GM23338 (cell line): ENCODE measurements at regions not wholly inside any gene's neighbourhood (a gene's known extent, or its start where the extent isn't known, plus 50 kb on each side); places are given as distances from the start of the nearest gene placed in this dataset.

Source experiments
- ATAC-seq: fragments of 200-7000 bp; cut with Tn5 transposase; 3 replicates; pipeline ENCODE4 v1.9.1; 2020
- DNase-seq: peaks from one replicate; pipeline ENCODE4 v3.0.0-alpha.2; 2015; ENCODE audit warnings: low spot score
- H2AFZ ChIP-seq: fragments of 200-600 bp; sonication (generic); 2 replicates; pipeline ENCODE4 v1.8.0; 2016; ENCODE audit warnings: antibody characterized with exemption, mild to moderate bottlenecking, moderate library complexity
- H3F3A ChIP-seq: fragments of 200-600 bp; sonication (generic); replicated peaks from 2 replicates; pipeline ENCODE4 v1.8.0; 2017; ENCODE audit warnings: antibody characterized with exemption, mixed run types, low read depth
- H3K27ac ChIP-seq: fragments of 200-600 bp; sonication (generic); 2 replicates; pipeline ENCODE4 v1.6.1; 2016; ENCODE audit warnings: low read depth
- H3K27me3 ChIP-seq: fragments of 200-600 bp; sonication (generic); 2 replicates; pipeline ENCODE4 v1.8.0; 2016; ENCODE audit warnings: mild to moderate bottlenecking, mixed run types, moderate library complexity; ENCODE audit not compliant: insufficient read depth
- H3K36me3 ChIP-seq: fragments of 200-600 bp; sonication (generic); 2 replicates; pipeline ENCODE4 v1.8.0; 2016; ENCODE audit warnings: mild to moderate bottlenecking; ENCODE audit not compliant: insufficient read depth
- H3K4me1 ChIP-seq: fragments of 200-600 bp; sonication (generic); 2 replicates; pipeline ENCODE4 v1.8.0; 2016; ENCODE audit warnings: mild to moderate bottlenecking, moderate library complexity; ENCODE audit not compliant: insufficient read depth
- H3K4me2 ChIP-seq: fragments of 200-600 bp; sonication (generic); 2 replicates; pipeline ENCODE4 v1.7.1; 2017; ENCODE audit warnings: mixed run types
- H3K4me3 ChIP-seq: fragments of 200-600 bp; sonication (generic); 2 replicates; pipeline ENCODE4 v1.6.1; 2016; ENCODE audit warnings: mixed run types
- H3K79me2 ChIP-seq: fragments of 200-600 bp; sonication (generic); replicated peaks from 2 replicates; pipeline ENCODE4 v1.8.0; 2017; ENCODE audit warnings: mild to moderate bottlenecking; ENCODE audit not compliant: insufficient read depth
- H3K9me2 ChIP-seq: fragments of 200-600 bp; sonication (generic); 2 replicates; pipeline ENCODE4 v1.8.0; 2017; ENCODE audit not compliant: insufficient read depth
- H4K20me1 ChIP-seq: fragments of 200-600 bp; sonication (generic); replicated peaks from 2 replicates; pipeline ENCODE4 v1.8.0; 2017; ENCODE audit warnings: mild to moderate bottlenecking; ENCODE audit not compliant: insufficient read depth
- H3K27ac Mint-ChIP-seq: 2 replicates; pipeline ENCODE4 v1.8.0; 2020; ENCODE audit warnings: inconsistent platforms, mild to moderate bottlenecking, moderate library complexity, mixed read lengths
- H3K27me3 Mint-ChIP-seq: 3 replicates; pipeline ENCODE4 v1.8.0; 2022; ENCODE audit warnings: low read depth, mild to moderate bottlenecking, moderate library complexity, mixed read lengths, inconsistent platforms; ENCODE audit not compliant: insufficient read depth, poor library complexity
- H3K36me3 Mint-ChIP-seq: 3 replicates; pipeline ENCODE4 v1.8.0; 2021; ENCODE audit warnings: low read depth, mild to moderate bottlenecking, inconsistent platforms, moderate library complexity, mixed read lengths
- H3K4me1 Mint-ChIP-seq: 3 replicates; pipeline ENCODE4 v1.8.0; 2020; ENCODE audit warnings: mild to moderate bottlenecking, inconsistent platforms, mixed read lengths
- H3K4me3 Mint-ChIP-seq: 3 replicates; pipeline ENCODE4 v1.8.0; 2021; ENCODE audit warnings: moderate library complexity, mild to moderate bottlenecking, inconsistent platforms, mixed read lengths
- H3K9me3 Mint-ChIP-seq: 3 replicates; pipeline ENCODE4 v1.8.0; 2020; ENCODE audit warnings: moderate library complexity, mild to moderate bottlenecking, inconsistent platforms, mixed read lengths
- CREB1 ChIP-seq: fragments of 250-450 bp; sonication (Bioruptor Pico); IDR thresholded peaks from 2 replicates; pipeline ENCODE4 v1.5.0; 2020; ENCODE audit warnings: low read depth, mild to moderate bottlenecking, moderate library complexity
- CTCF ChIP-seq, 2 experiments: fragments of 200-600 bp in 1 of 2; sonication (generic) in 1 of 2; conservative IDR thresholded peaks; 2 replicates each; pipeline versions ENCODE4 v1.5.1 to v1.6.1; 2016 to 2017; ENCODE audit warnings: antibody characterized with exemption in 2 of 2, low read depth in 2 of 2, mild to moderate bottlenecking in 2 of 2, moderate library complexity in 1 of 2
- EZH2 ChIP-seq: fragments of 200-600 bp; sonication (generic); IDR thresholded peaks from one replicate; pipeline ENCODE4 v1.8.0; 2017; ENCODE audit warnings: antibody characterized with exemption, mild to moderate bottlenecking, low read depth; ENCODE audit not compliant: unreplicated experiment
- EZH2phosphoT487 ChIP-seq: fragments of 200-600 bp; sonication (generic); IDR thresholded peaks from one replicate; pipeline ENCODE4 v1.8.1; 2018; ENCODE audit warnings: antibody characterized with exemption; ENCODE audit not compliant: unreplicated experiment
- JUNB ChIP-seq: IDR thresholded peaks from one replicate; pipeline ENCODE4 v1.6.1; 2016; ENCODE audit warnings: antibody characterized with exemption; ENCODE audit not compliant: unreplicated experiment
- NANOG ChIP-seq: IDR thresholded peaks from 2 replicates; pipeline ENCODE4 v1.6.1; 2016; ENCODE audit warnings: antibody characterized with exemption, borderline replicate concordance
- POLR2AphosphoS5 ChIP-seq: IDR thresholded peaks from 2 replicates; pipeline ENCODE4 v1.6.1; 2016; ENCODE audit warnings: antibody characterized with exemption, low read depth
- REST ChIP-seq: IDR thresholded peaks from one replicate; pipeline ENCODE4 v1.6.1; 2018; ENCODE audit warnings: antibody characterized with exemption; ENCODE audit not compliant: unreplicated experiment
- STAT1 ChIP-seq: IDR thresholded peaks from one replicate; pipeline ENCODE4 v1.6.1; 2016; ENCODE audit warnings: antibody characterized with exemption; ENCODE audit not compliant: unreplicated experiment
- ZNF114 ChIP-seq: fragments of 250-450 bp; sonication (Bioruptor Pico); IDR thresholded peaks from 2 replicates; pipeline ENCODE4 v1.5.0; 2020; ENCODE audit warnings: mild to moderate bottlenecking, moderate library complexity
- ZNF331 ChIP-seq: fragments of 250-450 bp; sonication (Bioruptor Pico); IDR thresholded peaks from 2 replicates; pipeline ENCODE4 v1.5.0; 2020; ENCODE audit warnings: low read depth, mild to moderate bottlenecking, moderate library complexity
- TF ChIP-seq, protein P1 (sequence below): IDR thresholded peaks from 2 replicates; pipeline ENCODE4 v1.6.1; 2016; ENCODE audit warnings: antibody characterized with exemption

- Histone ChIP-seq H3F3A (no peaks in the 10 kb centered on the region; the same call in 1 of the 2 replicates), H4K20me1 (no peaks in the 10 kb centered on the region), H3K4me2 (no peak overlapping the region), H2AFZ (peak overlapping the region; percentile 43; the same call in 1 of the 2 replicates), H3K9me2 (no peaks in the 10 kb centered on the region), H3K36me3 (no peaks in the 10 kb centered on the region), H3K4me3 (no peak overlapping the region), H3K27me3 (no peaks in the 10 kb centered on the region), H3K79me2 (no peaks in the 10 kb centered on the region), H3K27ac (no peak overlapping the region), H3K4me1 (no peaks in the 10 kb centered on the region)
- no peak overlapping the region for H3K27ac Mint-ChIP-seq
- TF ChIP-seq, protein P1, sequence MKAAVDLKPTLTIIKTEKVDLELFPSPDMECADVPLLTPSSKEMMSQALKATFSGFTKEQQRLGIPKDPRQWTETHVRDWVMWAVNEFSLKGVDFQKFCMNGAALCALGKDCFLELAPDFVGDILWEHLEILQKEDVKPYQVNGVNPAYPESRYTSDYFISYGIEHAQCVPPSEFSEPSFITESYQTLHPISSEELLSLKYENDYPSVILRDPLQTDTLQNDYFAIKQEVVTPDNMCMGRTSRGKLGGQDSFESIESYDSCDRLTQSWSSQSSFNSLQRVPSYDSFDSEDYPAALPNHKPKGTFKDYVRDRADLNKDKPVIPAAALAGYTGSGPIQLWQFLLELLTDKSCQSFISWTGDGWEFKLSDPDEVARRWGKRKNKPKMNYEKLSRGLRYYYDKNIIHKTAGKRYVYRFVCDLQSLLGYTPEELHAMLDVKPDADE, result no peak
- TF ChIP-seq CTCF (conservative IDR thresholded peaks at IDR 0.05; ENCODE audit: low read depth in 2 of 2), result peak; percentile 36 to 55
- no peaks in the 10 kb centered on the region for H3K9me3 Mint-ChIP-seq
- H3K4me1 Mint-ChIP-seq, result peaks cover 15% of the 10 kb centered on the region
- peaks cover 14% of the 10 kb centered on the region for H3K27me3 Mint-ChIP-seq
- H3K4me3 Mint-ChIP-seq, result no peak overlapping the region
- peak; percentile 71 for ATAC-seq
- DNase-seq, result peak; percentile 64
- H3K36me3 Mint-ChIP-seq, result no peaks in the 10 kb centered on the region
These were observed 199.8 kb downstream of the RBM19 start for GRCh38 chr12:113766131-113766878.

GRCh38 chr12:113764661-113765060, 201.5 kb downstream of the RBM19 start:
- Histone ChIP-seq H3K27ac (no peak overlapping the region), H3K27me3 (no peaks in the 10 kb centered on the region), H4K20me1 (no peaks in the 10 kb centered on the region), H3F3A (no peaks in the 10 kb centered on the region; the same call in 1 of the 2 replicates), H3K36me3 (no peaks in the 10 kb centered on the region), H3K4me1 (no peaks in the 10 kb centered on the region), H3K4me2 (no peak overlapping the region), H3K4me3 (no peak overlapping the region), H3K9me2 (no peaks in the 10 kb centered on the region), H3K79me2 (no peaks in the 10 kb centered on the region), H2AFZ (no peak overlapping the region)
- peaks cover 14% of the 10 kb centered on the region for H3K27me3 Mint-ChIP-seq
- ATAC-seq, result no peak
- DNase-seq, result no peak
- no peaks in the 10 kb centered on the region for H3K9me3 Mint-ChIP-seq
- H3K27ac Mint-ChIP-seq, result no peak overlapping the region
- no peaks in the 10 kb centered on the region for H3K36me3 Mint-ChIP-seq
- peaks cover 15% of the 10 kb centered on the region for H3K4me1 Mint-ChIP-seq
- H3K4me3 Mint-ChIP-seq, result no peak overlapping the region
- TF ChIP-seq POLR2AphosphoS5, result no peak
- no peak for TF ChIP-seq CREB1 (CRISPR knock-in tag)
- no peak for TF ChIP-seq EZH2
- TF ChIP-seq EZH2phosphoT487, result no peak
- TF ChIP-seq ZNF114 (CRISPR knock-in tag), result no peak
- TF ChIP-seq NANOG, result no peak
- TF ChIP-seq, protein P1, result no peak
- TF ChIP-seq REST, result no peak
- no peak for TF ChIP-seq STAT1
- TF ChIP-seq ZNF331, result no peak
- TF ChIP-seq CTCF (conservative IDR thresholded peaks at IDR 0.05; ENCODE audit: low read depth in 2 of 2), result no peak
- TF ChIP-seq JUNB, result no peak
